ENCODE measurements at regions not wholly inside any gene's neighbourhood (a gene's known extent, or its start where the extent isn't known, plus 50 kb on each side); places are given as distances from the start of the nearest gene placed in this dataset.

DNA sequence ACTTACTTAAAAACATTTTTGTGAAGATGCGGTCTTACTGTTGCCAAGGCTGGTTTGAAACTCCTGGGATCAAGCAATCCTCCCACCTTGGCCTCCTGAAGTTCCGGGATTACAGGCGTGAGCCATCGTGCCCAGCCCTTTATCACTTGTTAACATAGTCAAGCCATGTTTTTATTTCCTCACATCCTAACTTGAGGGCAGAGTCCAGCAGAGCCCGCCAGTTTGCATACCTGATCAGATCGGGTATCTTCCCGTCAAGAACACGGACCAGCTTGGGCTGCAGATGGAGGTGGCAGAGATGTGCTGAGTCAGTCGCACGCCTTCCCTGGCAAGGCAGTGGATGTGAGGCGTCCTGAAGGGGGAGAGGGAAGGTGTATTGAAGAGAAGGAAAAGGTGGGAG lies 447.3 kb upstream of the USP9Y start:
- ATAC-seq: no peak
- TF ChIP-seq EP300 (IDR thresholded peaks at IDR 0.05) (no peak), POLR2A (IDR thresholded peaks at IDR 0.05) (no peak), POLR2AphosphoS5 (IDR thresholded peaks at IDR 0.05) (no peak)
- TF ChIP-seq, protein P1, sequence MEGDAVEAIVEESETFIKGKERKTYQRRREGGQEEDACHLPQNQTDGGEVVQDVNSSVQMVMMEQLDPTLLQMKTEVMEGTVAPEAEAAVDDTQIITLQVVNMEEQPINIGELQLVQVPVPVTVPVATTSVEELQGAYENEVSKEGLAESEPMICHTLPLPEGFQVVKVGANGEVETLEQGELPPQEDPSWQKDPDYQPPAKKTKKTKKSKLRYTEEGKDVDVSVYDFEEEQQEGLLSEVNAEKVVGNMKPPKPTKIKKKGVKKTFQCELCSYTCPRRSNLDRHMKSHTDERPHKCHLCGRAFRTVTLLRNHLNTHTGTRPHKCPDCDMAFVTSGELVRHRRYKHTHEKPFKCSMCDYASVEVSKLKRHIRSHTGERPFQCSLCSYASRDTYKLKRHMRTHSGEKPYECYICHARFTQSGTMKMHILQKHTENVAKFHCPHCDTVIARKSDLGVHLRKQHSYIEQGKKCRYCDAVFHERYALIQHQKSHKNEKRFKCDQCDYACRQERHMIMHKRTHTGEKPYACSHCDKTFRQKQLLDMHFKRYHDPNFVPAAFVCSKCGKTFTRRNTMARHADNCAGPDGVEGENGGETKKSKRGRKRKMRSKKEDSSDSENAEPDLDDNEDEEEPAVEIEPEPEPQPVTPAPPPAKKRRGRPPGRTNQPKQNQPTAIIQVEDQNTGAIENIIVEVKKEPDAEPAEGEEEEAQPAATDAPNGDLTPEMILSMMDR (IDR thresholded peaks at IDR 0.05): no peak

DNA sequence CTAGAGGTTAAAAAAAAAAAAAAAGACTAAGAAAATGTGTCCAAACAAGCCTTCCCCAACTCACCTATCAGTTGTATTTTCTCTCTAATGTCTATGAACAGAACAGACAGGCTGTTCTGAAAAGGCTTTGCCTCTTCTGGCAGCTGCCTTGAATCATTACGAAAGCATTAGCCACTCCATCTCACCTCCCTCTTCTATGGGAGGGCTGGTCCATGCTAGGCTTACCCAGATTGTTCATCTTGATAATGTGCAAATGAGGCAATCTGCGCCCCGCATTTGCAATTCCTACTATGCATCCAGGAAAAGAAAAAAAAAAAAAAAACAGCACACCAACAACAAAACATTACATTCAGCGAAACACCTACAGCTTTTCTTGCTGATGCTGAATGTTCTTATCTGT lies 429.9 kb upstream of the USP9Y start:
- WGBS, 2 donors (ENCODE audit: low coverage in 1 of 2): 100% methylated on average over 1 of the region's 4 CpGs; no CpG with 5 or more reads in 1 of the 2 donors

More for the DNA sequence above, 447.3 kb upstream of the USP9Y start:
- H3K27me3 ChIP-seq: no peaks in the 10 kb centered on the region
- H3K36me3 ChIP-seq: no peaks in the 10 kb centered on the region
- no peak overlapping the region for H3K4me3 ChIP-seq
- 88% methylated on average over 5 of the region's 11 CpGs; no CpG with 5 or more reads in 1 of the 2 donors for WGBS, 2 donors (ENCODE audit: low coverage in 1 of 2)
- no peak overlapping the region for H3K27ac ChIP-seq
- no peaks in the 10 kb centered on the region for H3K9me3 ChIP-seq
- H3K4me1 ChIP-seq: no peaks in the 10 kb centered on the region

DNA sequence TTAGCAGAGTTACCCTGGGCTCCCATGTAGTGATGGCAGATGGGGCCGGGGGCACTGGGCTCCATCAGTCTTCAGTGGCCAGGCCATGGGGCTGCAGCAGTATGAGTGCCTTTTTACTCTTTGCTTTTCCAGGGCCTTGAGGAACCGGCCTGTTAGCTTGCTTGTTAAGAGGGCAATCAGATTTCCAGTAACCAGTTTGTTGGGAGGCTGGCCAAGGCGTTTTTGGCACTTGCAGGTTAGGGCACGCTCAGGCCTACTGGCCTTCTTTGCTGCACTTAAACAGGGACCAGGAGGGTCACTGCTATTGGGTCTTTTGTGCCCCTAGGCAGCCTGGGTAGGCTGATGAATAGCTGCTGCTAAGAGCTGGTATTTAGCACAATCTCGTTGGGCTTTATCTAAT lies 415.4 kb upstream of the USP9Y start:
- 80% methylated on average over 2 of the region's 5 CpGs; no CpG with 5 or more reads in 1 of the 2 donors for WGBS, 2 donors (ENCODE audit: low coverage in 1 of 2)
- H3K4me3 ChIP-seq: no peak overlapping the region
- H3K9me3 ChIP-seq: no peaks in the 10 kb centered on the region
- H3K27me3 ChIP-seq: no peaks in the 10 kb centered on the region
- TF ChIP-seq EP300 (IDR thresholded peaks at IDR 0.05) (no peak), POLR2AphosphoS5 (IDR thresholded peaks at IDR 0.05) (no peak), POLR2A (IDR thresholded peaks at IDR 0.05) (no peak)
- TF ChIP-seq, protein P1 (IDR thresholded peaks at IDR 0.05): no peak
- no peak overlapping the region for H3K27ac ChIP-seq
- ATAC-seq: no peak
- H3K36me3 ChIP-seq: no peaks in the 10 kb centered on the region
- H3K4me1 ChIP-seq: no peaks in the 10 kb centered on the region

More for the DNA sequence above, 429.9 kb upstream of the USP9Y start:
- no peaks in the 10 kb centered on the region for H3K36me3 ChIP-seq
- no peaks in the 10 kb centered on the region for H3K4me1 ChIP-seq
- no peak overlapping the region for H3K4me3 ChIP-seq
- ATAC-seq: no peak
- no peak overlapping the region for H3K27ac ChIP-seq
- TF ChIP-seq POLR2A (IDR thresholded peaks at IDR 0.05): no peak
- no peak for TF ChIP-seq POLR2AphosphoS5 (IDR thresholded peaks at IDR 0.05)
- TF ChIP-seq, protein P1 (IDR thresholded peaks at IDR 0.05): no peak
- TF ChIP-seq EP300 (IDR thresholded peaks at IDR 0.05): no peak
- no peaks in the 10 kb centered on the region for H3K9me3 ChIP-seq
- no peaks in the 10 kb centered on the region for H3K27me3 ChIP-seq

DNA sequence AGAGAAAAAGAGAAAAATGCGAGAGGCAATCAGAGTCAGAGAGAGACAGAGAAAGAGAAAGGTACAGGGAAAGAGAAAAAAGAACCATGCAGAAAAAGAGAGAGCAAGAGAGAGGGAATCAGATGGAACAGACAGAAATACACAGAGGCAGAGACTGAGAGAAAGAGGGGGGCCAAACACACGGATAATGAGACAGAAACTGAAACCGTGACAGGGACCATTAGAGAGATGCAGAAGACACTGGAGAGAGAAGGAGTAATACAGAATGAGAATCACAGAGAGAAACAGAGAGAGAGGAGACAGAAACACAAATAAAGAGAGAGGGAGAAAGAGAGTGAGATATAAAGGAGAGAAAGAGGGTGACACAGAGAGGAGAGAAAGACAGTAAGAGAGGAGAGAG lies 412.1 kb upstream of the USP9Y start:
- H3K4me1 ChIP-seq: no peaks in the 10 kb centered on the region
- H3K27me3 ChIP-seq: no peaks in the 10 kb centered on the region
- 45% methylated on average over 3 of the region's 3 CpGs; no CpG with 5 or more reads in 1 of the 2 donors for WGBS, 2 donors (ENCODE audit: low coverage in 1 of 2)
- H3K4me3 ChIP-seq: no peak overlapping the region
- no peak for TF ChIP-seq POLR2A (IDR thresholded peaks at IDR 0.05)
- TF ChIP-seq, protein P1 (IDR thresholded peaks at IDR 0.05): no peak
- TF ChIP-seq EP300 (IDR thresholded peaks at IDR 0.05): no peak
- TF ChIP-seq POLR2AphosphoS5 (IDR thresholded peaks at IDR 0.05): no peak
- no peaks in the 10 kb centered on the region for H3K36me3 ChIP-seq
- ATAC-seq: no peak
- no peaks in the 10 kb centered on the region for H3K9me3 ChIP-seq
- no peak overlapping the region for H3K27ac ChIP-seq

DNA sequence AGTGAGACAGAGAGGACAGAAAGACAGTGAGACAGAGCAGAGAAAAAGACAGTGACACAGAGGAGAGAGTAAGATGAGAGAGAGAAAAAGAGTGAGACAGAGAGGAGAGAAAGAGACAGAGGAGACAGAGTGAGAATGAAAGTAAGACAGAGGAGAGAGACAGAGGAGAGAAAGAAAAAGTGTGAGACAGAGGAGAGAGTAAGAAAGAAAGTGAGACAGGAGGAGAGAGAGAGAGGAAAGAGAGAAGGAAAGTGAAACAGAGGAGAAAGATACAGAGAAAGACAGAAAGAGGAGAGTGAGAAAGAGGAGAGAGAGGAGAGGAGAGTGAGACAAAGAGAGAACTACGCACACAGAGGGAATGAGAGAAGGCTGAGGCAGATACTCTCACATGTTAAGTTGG lies 411.6 kb upstream of the USP9Y start:
- TF ChIP-seq POLR2A (IDR thresholded peaks at IDR 0.05) (no peak), EP300 (IDR thresholded peaks at IDR 0.05) (no peak)
- TF ChIP-seq, protein P1 (IDR thresholded peaks at IDR 0.05): no peak
- no peak overlapping the region for H3K4me3 ChIP-seq
- no peak overlapping the region for H3K27ac ChIP-seq
- H3K4me1 ChIP-seq: no peaks in the 10 kb centered on the region
- 18% methylated on average over 1 of the region's 1 CpG; no CpG with 5 or more reads in 1 of the 2 donors for WGBS, 2 donors (ENCODE audit: low coverage in 1 of 2)
- no peak for ATAC-seq
- no peaks in the 10 kb centered on the region for H3K36me3 ChIP-seq
- H3K9me3 ChIP-seq: no peaks in the 10 kb centered on the region
- H3K27me3 ChIP-seq: no peaks in the 10 kb centered on the region
